NCI-H526 (cell line): ENCODE measurements at regions not wholly inside any gene's neighbourhood (a gene's known extent, or its start where the extent isn't known, plus 50 kb on each side); places are given as distances from the start of the nearest gene placed in this dataset.

ENCODE experiments used
- DNase-seq, 2 experiments: peaks; one replicate each; lab custom pipeline; 2025; lab: John Stamatoyannopoulos, UW

DNA sequence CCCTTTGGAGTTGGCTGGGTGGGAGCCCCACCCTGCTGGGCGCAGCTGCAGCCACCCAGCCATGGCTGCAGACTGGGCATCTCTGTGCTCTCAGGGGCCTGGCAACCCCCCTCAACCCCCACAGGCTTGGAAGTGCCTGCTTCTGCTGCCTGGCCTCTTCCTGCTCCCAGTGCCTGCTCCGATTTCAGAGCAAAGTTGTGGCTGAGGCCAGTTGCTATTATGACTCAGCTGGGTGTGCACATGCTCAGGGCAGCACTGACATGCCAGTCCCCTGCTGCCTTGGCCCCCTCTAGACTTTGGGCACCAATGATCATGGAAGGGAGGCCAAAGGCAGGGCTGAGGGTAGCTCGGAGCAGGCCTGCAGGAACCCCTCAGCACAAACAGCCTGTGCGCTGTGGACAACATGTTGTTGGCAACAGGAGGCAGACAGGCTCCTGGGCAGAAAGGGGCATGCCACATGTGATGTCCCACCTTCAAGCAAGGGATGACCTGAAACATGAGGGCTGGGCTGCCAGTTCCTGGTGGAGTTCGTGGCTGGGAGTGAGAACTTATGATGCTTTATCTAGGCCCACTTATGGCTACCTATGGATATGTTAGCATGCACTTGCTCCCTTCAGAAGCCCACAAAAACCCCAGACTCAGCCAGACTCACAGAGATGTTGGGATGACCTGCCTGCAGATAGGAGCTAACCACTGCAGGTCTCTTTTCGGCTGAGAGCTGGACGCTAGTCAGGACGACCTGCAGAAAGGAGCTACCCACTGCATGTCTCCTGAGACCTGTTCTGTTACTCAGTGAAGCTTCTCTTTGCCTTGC lies 96.4 kb upstream of the AMOTL1 start:
- DNase-seq: no peak

DNA sequence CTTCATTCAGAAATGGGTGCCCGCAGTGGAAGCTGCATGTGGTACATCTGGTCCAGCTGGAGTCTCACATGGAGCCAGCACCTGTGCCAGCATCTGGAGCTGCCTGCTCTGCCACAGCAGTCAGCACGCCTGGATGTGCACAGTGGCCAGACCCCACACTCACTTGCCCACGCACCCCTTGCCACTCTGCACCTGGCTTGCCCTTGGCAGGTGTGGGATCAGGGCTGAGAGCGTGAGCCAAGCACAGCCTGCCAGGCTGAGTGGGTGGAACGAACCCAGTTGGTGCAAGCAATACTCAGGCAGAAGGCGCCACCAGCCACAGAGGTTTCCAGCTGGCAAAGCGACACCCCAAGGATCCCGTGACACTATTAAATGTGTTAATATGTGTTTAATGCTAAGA lies 95.5 kb upstream of the AMOTL1 start:
- DNase-seq: no peak

DNA sequence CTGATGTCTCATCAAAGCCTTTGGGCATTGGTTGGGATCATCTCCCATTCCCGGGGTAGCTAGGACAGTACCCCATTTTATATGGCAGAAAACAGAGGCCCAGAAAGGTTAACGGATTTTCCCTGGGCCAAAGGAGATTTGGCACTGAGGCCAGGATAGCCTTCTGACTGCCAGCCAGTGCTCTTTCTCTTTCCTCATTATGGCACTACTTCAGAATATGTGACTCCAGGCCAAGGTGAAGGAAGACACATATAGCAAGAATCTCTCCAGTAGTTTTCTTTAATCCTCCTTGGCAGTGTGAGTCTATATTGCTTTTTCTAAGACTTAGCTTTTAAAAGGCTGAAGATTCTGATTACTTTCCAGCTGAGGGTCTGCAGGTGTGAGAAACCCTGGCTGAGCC lies 94.8 kb upstream of the AMOTL1 start:
- DNase-seq: no peak

DNA sequence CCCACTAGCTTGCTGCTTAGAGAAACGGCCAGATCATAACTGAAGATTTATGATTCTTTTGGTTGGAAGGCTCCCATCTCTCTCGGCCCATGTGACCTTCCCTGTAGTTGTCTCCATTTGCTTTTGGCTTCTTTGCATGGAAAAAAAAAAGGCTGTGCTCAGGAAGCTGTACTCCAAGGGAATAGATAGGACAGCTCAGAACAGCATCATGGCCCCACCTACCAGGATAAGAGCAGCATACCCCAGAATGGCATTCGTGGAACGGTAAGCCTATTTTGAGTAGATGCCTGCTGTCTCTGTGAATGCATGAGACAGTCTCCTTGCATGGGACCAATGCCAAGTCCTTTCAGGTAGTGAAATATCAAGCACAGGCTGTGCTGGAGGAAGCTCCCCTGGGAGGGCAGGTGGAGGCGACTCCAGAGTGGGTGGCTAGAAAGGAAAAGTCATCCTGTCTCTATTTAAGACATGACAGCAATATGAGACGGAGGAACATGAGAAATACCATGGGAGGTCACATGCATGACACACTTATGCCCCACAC lies 94.1 kb upstream of the AMOTL1 start:
- no peak for DNase-seq

DNA sequence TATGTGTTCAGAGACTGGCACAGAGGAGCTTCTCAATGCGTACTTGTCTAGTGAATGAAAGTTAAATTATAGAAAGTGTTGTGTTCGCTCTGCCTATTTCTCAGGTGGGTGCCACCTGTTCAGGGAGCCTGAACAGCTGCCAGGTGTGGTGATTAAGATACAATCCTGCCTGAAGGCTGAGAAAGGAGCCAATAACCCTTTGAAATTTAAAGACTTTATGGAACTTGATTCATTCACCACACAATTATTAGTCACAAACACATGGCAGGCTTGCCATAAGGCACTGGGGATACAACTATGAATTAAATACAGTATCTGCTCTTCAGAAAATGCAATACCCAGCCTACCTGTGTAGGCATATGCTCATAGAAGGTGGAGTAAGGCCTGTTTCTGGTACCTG lies 92.9 kb upstream of the AMOTL1 start:
- no peak for DNase-seq

DNA sequence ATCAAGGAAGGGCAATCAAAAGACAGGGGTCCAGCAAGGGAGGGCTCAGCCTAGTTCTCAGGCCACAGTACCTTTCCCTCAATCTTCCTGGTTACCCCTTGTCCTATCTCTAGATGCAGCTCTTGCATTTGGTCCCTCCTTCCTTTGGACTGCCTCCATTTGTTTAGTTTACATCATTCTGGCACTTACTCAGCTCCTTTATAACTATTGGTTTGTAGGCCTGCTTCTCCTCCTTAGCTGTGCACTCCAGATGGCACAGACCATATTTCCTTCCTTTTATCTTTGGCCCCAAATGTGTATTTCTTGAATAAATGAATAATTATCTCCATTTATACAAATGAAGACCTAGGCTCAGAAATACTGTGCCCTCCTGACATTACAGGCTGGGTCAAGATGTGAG lies 92.3 kb upstream of the AMOTL1 start:
- DNase-seq: no peak

- no peak for DNase-seq
These were observed 91.3 kb upstream of the AMOTL1 start for GRCh38 chr11:94676814-94677213.

GRCh38 chr11:94678236-94678635 lies 89.9 kb upstream of the AMOTL1 start:
- DNase-seq: no peak

DNA sequence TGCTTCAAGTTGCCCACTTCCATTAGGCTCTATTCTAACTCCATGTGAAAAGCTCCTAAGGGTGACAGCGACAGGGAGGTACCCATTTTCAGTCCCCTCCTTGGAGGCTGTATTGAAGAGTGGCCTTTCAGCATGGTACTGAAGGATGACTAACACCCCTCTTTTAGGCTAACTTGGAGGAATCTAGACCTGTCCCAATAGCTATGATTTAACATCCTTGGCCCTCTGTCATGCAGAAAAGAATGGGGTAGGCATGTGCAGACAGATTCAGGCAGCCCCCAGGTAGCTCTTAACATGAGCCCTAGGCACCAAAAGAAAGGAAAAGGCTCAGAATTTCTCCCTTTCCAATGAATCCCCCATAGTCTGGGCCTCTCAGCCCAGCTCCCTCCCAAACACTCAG lies 89.3 kb upstream of the AMOTL1 start:
- no peak for DNase-seq

- DNase-seq: no peak
These were observed 87.7 kb upstream of the AMOTL1 start for GRCh38 chr11:94680426-94680825.

- no peak for DNase-seq
These were observed 87.0 kb upstream of the AMOTL1 start for GRCh38 chr11:94681140-94681539.

DNA sequence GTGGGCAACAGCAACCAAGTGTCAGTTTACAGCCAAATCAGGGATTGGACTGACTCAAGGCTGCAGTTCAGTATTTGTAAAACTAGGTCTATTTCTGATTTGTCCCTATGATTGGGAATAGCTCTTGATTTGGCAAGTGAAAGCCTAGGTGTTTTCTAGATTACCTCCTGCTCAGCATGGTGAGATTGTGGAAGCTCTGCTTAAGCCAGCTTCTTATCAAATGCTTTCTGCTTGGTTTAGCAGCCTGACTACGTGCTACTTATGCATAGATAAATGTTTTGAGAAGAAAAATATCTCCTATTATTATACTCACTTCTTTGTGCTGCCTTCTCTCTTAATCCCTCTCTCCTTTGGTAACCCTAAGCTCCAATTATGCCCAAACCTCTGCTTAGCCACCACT lies 86.3 kb upstream of the AMOTL1 start:
- no peak for DNase-seq

DNA sequence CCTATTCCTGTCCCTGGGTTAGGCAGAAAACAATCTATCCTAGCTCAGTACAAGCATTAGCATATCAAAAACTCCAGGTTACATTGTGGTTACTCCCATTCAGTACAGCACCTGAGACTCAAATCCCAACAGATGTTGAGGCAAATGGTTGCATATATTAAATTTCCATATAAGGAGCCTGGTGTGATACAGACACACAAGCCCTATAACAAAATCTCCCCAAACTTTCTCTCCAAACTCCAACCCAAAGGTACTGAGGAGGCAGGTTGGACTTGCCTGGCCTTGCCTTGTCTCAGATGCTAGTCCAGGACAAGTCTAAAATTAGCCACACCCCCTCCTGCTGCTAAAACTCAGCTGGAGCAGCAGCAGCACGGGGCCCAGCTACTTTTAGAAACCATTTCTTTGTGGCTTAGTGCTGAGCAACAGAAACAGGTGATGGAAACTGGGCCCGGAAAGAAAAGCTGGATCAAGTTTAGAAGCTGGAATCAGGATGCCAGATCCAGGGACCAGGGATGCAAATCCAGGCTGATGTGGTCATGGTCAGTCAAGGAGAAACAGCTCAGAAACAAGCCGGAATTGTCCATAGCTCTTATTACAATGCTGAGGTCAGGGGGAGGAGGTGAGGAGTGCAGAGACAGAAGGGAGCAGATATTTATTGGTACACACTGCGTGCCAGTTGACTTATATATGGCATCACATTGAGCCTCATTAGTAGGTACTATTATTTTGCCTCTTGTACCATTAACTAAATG lies 73.7 kb upstream of the AMOTL1 start:
- DNase-seq: peak; percentile 17 to 29

- DNase-seq: no peak
These were observed 71.0 kb upstream of the AMOTL1 start for GRCh38 chr11:94697156-94697555.

GRCh38 chr11:94700622-94701021 lies 67.5 kb upstream of the AMOTL1 start:
- no peak for DNase-seq

DNA sequence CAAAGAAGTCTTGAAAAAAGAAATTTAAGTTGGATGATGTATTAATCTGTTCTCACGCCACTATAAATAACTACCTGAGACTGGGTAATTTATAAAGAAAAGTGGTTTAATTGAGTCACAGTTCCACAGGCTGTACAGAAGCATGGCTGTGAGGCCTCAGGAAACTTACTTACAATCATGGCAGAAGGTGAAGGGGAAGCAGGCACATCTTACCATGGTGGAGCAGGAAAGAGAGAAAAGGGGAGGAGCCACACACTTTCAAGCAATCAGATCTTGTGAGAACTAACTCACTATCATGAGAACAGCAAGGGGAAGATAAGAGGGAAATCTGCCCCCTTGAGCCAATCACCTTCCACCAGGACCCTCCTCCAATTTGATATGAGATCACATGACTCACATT lies 65.7 kb upstream of the AMOTL1 start:
- no peak for DNase-seq

- DNase-seq: no peak
These were observed 62.7 kb upstream of the AMOTL1 start for GRCh38 chr11:94705419-94705818.

GRCh38 chr11:94705891-94706615 lies 62.1 kb upstream of the AMOTL1 start:
- no peak for DNase-seq

GRCh38 chr11:94708176-94708575 lies 60.0 kb upstream of the AMOTL1 start:
- DNase-seq: no peak

DNA sequence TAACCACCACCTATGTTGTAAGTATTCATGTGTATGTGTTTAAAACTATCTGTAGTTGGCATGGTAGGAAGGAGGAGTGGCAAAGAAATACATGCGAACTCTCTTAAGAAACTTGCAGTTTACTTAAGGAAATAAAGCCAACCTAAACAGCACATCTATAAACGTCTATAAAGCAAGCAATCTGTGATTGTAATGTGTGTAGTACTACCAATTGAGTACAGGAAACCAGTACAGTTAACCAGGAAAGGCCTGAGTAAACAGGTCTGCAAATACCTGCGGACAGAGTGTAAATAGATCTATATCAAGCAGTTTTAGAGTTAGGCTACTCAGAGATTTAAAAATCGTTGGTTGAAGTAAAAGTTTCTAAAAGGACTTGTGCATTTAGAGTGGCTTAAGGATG lies 59.5 kb upstream of the AMOTL1 start:
- DNase-seq: no peak

- DNase-seq: no peak
These were observed 52.9 kb upstream of the AMOTL1 start for GRCh38 chr11:94715225-94715624.

DNA sequence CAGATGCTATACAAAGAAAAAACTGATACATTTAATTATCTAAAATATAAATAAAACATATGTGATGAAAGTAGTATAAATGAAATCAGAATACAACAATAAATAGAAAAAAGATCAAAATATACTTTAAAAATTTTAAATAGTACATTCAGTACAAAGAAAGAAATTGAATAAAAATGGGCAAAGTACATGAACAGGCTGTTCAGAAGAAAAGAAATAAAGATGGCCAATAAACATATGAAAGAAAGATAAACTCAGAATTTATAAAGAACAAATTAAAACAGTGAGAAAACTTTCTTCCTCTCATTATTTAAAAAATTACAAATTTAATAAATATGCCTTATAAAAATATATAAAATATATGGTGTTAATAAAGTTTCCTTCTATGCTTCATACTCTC lies 50.5 kb upstream of the AMOTL1 start:
- no peak for DNase-seq
